Putamen (tissue), 1 donor: ENCODE measurements at regions not wholly inside any gene's neighbourhood (a gene's known extent, or its start where the extent isn't known, plus 50 kb on each side); places are given as distances from the start of the nearest gene placed in this dataset.
"Not testable (repeated sequence)": the region's sequence is repeated elsewhere in the genome, so short reads cannot be mapped to it uniquely, and the experiment has no call there.

ENCODE experiments used
- DNase-seq: peaks from one replicate; pipeline ENCODE4 v3.0.0-alpha.2; 2016; ENCODE audit warnings: low spot score

DNA sequence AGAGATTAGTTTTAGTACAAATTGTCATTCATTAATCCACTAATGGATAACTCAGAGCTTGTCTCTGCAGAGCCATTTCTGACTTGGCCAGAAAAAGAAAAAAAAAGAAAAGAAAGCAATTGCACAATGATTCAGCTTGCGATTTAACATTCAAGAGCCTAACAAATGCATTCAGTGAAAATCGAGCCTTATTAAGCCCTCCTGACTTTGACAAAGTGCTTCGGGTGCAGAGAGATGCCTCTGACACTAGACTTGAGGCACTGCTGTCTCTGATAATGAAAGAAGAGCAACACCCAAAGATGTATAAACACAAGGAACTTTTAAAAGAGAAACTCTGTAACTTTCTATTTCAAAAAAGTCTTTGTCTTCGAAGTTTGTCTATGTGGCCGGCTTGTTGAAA, 322.9 kb upstream of the FRG1 start:
- not testable (repeated sequence) for DNase-seq

DNA sequence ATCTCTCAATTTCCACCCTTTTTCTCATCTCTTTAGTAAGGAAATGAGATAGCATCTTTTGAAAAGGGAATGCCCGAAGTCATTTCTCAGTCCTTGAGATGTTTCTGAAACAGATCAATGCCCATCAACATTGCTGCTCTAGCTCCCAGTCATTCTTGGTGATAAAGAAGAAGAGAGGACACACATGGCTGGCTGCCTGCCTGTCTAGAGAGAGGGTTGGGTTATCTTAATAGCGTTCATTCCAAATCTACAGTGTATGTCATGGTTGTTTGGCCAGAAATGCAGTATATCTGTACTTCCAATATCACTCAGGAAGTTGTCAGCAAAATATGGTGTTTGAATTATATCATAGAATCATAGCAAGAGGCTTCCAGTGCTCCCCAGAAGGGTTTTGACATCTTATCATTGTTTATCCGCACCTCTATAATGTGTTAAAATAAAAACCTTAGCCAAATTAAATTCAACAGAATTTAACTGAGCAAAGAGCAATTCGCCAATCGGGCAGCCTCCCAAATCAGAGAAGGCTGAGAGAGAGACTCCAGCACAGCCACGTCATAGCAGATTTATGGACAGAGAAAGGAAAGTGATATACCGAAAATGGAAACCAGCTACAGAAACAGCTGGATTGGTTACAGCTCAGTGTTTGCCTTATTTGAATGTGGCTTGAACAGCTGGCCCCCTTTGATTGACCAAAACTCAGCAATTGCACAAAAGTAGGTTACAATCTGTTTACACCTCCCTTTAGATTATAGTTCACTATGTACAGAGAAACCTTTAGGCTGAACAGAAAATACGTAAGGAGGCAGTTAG, 321.0 kb upstream of the FRG1 start:
- DNase-seq = not testable (repeated sequence)

DNA sequence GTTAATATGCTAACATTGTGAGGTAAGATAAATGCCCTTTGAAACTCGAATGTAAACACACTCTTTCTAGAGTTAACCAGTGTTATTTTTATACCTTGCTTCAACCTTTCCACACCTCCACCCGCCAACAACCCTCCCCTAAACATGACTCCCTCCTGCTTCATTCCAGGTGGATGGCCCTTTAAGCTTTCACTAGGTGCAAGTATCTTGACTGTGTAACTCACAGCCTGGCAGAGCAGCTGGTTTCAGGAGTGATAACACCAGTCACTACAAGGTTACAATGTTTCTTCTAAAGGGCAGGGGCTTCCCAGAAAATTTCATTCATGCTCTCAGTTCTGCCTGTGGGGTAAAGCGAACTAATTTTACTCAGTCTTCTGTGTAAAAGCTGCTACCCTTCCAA, 318.1 kb upstream of the FRG1 start:
- DNase-seq = not testable (repeated sequence)

DNA sequence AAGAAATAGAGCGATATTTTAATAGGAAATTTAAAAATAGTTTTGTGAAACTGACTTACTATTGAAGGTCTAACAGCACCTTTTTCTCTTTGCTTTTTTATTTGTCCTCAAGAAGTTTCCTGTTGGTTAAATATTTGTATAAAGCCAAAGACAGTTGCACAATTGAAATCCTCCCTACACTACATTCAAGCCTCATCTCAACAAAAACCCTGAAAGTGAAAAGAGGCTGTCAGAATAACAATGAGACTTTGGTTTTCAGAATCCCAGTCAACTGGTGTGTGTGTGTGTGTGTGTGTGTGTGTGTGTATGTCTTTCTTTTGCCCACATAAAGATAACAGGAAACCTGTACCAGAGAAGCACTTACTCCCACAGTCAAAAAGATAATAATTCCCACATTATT, 313.6 kb upstream of the FRG1 start:
- not testable (repeated sequence) for DNase-seq

- DNase-seq = not testable (repeated sequence)
Observed at GRCh38 chr4:189629733-189630132, 310.9 kb upstream of the FRG1 start.

GRCh38 chr4:189630913-189631567, 309.6 kb upstream of the FRG1 start:
- not testable (repeated sequence) for DNase-seq

DNA sequence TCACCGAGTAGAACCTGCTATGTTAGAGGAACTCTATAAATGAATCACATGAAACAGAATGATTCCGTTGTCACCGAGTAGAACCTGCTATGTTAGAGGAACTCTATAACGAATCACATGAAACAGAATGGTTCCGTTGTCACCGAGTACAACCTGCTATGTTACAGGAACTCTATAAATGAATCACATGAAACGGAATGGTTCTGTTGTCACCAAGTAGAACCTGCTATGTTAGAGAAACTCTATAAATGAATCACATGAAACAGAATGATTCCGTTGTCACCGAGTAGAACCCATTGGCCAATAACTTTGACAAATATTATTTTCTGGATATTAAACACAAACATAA, 309.1 kb upstream of the FRG1 start:
- not testable (repeated sequence) for DNase-seq

DNA sequence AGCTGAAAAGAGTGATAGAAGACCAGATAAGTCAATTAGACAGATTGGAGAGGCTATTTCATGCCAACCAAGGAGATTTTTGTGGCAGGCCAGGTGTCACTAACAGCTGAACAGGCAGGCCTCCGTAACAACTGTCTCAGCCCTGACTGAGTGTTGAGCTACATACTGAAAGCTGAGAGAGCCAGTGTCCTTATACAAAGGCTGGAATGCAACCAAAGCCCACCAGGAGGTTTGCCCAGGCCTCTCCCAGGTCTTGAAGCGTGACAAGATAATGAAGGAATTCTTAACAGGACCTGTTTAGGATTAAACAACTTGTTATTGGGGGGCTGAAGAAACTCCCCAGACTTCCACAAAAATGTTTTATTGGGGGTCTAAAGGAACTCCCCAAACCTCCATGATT, 290.2 kb upstream of the FRG1 start:
- not testable (repeated sequence) for DNase-seq

- not testable (repeated sequence) for DNase-seq
Observed at GRCh38 chr4:189653130-189653653, 287.5 kb upstream of the FRG1 start.

GRCh38 chr4:189653983-189654382, 286.7 kb upstream of the FRG1 start:
- DNase-seq = not testable (repeated sequence)

GRCh38 chr4:189654396-189654795, 286.3 kb upstream of the FRG1 start:
- not testable (repeated sequence) for DNase-seq

DNA sequence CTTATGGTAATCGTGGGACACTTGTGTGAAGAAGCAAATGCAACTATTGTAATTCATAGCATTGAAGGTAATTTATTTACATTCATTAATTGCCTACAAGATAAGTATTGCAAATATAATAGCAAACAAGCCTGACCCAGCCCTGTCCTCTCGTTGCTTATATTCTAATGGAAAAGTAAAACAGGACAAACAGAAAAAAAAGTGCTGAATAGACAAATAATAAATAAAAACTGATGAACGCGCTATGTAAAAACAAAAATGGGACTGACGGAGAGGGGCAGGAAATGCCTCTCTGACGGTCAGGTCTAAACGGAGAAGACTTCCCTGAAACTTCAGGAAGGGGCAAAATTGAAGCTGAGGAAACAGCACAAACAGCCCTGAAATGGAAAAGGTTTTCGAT, 284.9 kb upstream of the FRG1 start:
- DNase-seq = not testable (repeated sequence)

GRCh38 chr4:189656641-189657040, 284.0 kb upstream of the FRG1 start:
- no peak for DNase-seq

DNA sequence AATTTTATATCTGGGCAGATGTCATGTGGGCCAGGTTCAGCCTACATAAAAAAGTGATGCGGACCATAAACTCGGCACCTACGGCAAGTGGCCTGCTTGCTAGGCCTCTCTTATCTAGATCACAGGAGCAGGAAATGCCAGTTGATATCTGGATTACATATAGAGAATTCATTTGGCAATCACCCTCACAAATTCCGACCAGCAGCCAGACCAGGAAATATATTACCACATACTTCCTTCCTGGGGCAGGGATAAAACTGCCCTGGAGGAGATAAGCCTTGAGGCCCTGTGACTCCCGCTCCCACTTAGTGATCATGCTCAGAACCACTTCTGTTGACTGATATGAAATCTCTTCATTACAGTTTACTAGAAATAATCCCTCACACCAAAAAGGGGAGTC, 282.4 kb upstream of the FRG1 start:
- not testable (repeated sequence) for DNase-seq

- not testable (repeated sequence) for DNase-seq
Observed at GRCh38 chr4:189658831-189659230, 281.8 kb upstream of the FRG1 start.

GRCh38 chr4:189659287-189659686, 281.4 kb upstream of the FRG1 start:
- DNase-seq = no peak

- DNase-seq = no peak
Observed at GRCh38 chr4:189660722-189661360, 279.8 kb upstream of the FRG1 start.

GRCh38 chr4:189664693-189665250, 275.9 kb upstream of the FRG1 start:
- no peak for DNase-seq

DNA sequence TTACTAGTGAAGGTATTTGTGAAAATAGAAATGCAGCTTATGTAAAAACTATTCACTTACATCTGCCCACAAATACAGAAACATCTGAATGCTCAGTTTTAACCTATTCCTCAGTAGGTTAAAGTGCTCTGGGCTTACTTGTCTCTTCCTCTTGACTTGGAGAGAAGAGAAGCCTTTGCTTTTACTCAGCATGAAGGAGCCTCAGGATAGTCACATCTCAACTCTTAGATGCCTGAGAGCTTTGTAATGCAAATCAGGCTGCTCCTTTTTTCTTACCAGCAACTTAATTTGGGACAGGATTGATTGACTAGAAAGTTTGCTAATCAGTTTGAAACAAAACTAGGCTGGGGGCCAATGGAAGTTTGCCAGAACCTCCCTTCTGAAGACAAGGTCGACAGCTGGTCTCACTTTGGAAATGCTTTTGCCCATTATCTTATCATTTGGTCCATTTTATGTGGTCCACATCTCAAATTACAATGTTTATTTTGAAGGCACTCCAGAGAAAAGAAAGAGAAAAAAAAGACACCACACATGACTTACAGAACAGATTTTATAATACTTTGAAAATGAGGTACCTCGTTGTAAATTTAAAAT, 274.9 kb upstream of the FRG1 start:
- not testable (repeated sequence) for DNase-seq

DNA sequence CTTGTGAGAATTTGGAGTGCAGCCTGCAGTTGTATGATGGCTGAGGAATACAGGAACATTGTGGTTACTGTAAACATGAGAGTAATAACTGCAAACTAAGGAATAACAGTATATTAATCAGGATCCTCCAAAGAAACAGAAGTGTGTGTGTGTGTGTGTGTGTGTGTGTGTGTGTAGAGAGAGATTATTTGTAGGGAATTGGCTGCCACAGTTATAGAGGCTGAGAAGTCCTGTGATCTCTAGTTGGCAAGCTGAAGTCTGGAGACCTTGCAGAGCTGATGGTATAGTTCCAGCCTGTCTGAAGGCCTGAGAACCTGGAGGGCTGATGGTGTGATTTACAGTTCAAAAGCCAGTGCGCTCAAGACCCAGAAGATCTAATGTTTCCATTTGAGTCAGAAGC, 273.3 kb upstream of the FRG1 start:
- not testable (repeated sequence) for DNase-seq

DNA sequence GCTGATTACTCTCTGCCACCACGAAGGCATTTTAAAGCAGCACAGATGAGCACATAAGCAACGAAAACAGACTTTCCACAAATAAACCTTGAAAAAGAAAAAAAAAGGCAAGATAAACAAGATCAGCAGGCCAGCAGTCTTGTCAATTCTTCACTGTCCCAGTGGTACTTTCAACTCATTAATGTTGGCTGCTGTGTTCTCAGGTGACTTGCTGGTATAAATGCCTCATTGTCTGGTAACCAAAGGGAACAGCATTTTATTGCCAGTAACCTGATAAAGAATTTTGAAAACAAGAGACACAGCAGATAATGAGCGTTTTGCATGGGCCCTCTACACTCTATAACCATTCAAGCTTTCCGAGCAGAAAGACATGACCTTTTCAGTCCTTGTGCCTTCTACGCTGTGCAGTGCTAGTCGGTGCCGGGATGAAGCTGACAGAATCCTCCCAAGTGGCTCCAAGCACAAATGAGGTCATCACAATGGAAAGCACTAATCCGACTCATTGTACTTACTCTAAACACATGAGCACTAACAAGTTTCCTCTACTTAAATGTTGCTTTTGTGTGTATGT, 242.9 kb upstream of the FRG1 start:
- DNase-seq = not testable (repeated sequence)

DNA sequence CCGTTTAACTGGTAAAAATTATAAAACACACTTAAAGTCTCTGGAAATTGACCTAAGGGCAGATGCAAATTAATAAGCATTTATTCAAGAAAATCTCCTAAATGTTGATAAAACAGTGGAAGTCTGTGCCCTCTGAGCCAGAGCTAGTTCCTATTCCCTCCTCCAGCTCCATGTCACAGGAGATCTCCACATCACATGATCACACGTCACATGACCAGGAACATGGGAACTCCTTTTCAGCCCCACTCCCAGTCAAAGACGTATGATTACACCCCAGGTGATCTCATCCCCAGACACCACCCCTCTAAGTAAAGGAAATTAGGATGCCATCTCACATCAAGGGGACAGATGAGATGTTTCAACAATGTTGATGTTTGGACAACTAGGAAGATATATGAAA, 237.7 kb upstream of the FRG1 start:
- DNase-seq = not testable (repeated sequence)
